ENCODE measurements at regions not wholly inside any gene's neighbourhood (a gene's known extent, or its start where the extent isn't known, plus 50 kb on each side); places are given as distances from the start of the nearest gene placed in this dataset.

DNA sequence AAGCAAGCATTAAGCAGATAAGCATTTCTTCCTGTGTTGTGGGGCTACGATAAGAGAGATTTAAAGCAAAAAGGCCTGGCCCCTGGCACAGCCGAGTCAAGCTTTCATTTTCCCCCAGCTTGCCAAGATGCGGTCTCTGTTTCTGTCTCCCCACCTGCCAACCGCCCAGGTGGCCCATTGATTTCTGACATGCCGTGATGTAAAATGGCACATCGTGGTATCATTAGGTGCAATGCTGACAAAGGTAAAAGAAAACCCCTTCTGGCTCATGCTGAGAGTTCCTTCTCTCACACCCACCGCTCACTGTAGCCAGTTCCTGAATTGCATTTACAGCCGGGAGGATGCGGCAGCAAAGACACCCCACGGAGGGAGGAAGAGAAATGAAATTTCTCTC is 62.8 kb downstream of the BOD1L2 start:
- no peak for TF ChIP-seq POLR2A (IDR thresholded peaks at IDR 0.05)
- TF ChIP-seq, protein P1, sequence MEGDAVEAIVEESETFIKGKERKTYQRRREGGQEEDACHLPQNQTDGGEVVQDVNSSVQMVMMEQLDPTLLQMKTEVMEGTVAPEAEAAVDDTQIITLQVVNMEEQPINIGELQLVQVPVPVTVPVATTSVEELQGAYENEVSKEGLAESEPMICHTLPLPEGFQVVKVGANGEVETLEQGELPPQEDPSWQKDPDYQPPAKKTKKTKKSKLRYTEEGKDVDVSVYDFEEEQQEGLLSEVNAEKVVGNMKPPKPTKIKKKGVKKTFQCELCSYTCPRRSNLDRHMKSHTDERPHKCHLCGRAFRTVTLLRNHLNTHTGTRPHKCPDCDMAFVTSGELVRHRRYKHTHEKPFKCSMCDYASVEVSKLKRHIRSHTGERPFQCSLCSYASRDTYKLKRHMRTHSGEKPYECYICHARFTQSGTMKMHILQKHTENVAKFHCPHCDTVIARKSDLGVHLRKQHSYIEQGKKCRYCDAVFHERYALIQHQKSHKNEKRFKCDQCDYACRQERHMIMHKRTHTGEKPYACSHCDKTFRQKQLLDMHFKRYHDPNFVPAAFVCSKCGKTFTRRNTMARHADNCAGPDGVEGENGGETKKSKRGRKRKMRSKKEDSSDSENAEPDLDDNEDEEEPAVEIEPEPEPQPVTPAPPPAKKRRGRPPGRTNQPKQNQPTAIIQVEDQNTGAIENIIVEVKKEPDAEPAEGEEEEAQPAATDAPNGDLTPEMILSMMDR (IDR thresholded peaks at IDR 0.05), result no peak
